IPS-NIHi7 (cell line): ENCODE measurements at regions not wholly inside any gene's neighbourhood (a gene's known extent, or its start where the extent isn't known, plus 50 kb on each side); places are given as distances from the start of the nearest gene placed in this dataset.

Source experiments
- DNase-seq: peaks from one replicate; pipeline ENCODE4 v3.0.0; 2012; ENCODE audit warnings: mixed read lengths; ENCODE audit errors: extremely low spot score

DNA sequence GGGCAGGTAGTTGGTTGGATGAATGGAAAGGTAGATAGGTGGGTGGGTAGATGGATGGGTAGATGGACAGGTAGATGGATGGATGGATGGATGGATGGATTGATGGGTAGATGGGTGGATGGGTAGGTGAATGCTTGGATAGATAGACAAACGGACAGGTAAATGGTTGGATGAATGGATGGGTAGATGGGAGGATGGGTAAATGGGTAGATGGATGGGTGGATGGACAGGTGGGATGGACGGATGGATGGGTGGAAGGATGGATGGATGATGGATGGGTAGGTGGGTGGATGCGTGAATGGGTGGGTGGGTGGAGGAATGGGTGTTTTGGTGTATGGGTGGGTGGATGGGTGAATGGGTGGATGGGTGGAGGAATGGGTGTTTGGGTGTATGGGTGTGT lies 50.1 kb upstream of the ASAP2 start:
- DNase-seq: no peak

DNA sequence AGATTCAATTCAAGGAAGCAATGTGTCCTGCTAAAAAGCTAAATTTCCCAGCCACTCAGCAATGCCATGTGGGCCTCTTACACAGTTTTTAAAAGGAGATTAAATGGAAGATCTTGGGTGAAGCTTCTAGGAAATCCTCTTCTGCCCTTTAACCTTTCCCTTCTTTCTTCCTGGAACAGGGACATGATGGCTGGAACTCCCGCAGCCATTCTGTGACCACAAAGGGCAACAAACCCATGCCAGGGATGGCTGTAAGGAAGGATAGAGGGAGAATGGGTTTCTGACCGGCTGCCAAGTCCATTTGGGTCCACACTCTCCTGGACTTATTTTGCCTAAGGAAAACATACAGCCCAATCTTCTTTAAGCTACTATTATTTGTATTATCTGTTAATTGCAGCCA lies 52.6 kb upstream of the ASAP2 start:
- no peak for DNase-seq

DNA sequence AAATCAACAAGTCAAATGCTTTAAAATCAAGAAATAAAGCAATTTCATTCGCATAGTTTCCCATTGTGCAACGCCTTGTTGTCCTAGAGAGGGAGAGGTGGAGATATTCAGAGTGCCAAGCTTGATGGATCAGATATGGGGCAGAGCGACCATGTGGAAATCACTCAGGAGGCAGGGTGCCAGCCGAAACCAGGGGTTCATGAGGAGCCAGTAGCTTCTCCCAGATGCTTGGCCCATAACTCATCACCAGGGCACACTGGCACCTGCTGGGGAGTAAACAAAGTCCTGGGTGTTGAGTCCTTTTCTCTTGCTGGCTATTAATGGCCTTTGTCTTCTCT lies 53.0 kb upstream of the ASAP2 start:
- no peak for DNase-seq

DNA sequence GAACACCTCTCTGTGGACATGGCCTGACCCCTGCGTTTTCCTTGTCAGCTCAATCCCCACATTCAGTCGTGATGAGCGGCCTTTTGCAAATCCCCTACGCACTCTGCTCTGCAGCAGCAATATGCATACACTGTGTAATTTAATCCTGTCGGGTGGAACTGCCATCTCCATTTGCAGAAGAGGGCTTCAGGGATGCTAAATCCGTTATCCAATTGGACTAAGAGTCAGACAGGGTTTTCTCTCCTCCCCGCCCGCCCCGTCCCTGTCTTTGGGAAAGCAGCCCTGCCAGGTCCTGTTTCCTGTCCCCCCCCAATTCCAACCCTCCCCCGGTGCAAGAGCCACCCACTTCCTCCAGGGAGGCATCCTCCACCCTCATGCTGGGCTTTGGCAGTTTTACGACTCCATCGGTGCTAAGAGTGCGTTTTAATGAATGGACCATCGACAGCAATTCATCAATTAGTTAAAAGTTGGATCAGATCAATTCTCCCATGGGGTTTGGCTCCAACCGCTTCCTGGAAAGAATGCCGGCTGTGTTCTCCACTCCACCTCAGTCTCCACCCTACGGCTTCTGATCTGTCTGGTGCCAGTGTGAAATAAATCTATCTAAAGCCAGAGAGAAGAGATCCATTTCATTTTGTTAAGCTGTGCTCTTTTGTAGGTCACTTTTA lies 53.5 kb upstream of the ASAP2 start:
- no peak for DNase-seq

DNA sequence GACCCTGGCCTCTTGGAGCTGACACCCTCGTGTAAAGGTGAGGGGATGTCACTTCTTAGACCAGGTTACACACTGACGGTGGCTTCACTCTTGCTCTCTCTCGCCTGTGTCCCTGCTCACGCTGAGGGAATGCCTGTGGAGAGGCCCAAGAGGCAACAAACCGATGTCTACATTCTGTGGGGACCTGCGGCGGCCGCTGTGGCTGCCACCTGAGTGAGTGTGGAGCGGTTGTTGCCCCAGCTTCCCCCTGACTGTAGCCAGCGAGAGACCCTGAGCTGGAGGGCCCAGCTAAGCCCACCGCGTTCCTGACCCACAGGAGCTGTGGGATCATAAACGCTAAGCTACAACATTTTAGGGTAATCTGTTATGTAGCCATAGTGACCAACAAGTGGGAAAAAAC lies 55.7 kb upstream of the ASAP2 start:
- DNase-seq: no peak

DNA sequence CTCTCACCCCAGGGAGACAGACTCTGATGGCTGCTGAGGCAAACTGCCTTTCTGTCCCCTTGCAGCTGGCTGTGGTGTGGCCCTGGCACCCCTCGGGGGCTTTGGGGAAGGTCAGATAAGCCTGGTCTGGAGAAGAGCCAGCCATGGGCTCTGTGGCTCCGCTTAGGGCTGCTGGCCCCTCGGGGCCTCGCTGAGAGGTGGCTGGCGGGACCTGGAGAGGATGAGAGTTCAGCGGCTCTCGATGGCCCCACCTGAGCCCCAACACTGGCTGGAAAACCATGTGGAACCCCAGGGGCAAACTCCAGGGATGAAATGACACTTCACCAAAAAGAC lies 56.1 kb upstream of the ASAP2 start:
- DNase-seq: no peak

DNA sequence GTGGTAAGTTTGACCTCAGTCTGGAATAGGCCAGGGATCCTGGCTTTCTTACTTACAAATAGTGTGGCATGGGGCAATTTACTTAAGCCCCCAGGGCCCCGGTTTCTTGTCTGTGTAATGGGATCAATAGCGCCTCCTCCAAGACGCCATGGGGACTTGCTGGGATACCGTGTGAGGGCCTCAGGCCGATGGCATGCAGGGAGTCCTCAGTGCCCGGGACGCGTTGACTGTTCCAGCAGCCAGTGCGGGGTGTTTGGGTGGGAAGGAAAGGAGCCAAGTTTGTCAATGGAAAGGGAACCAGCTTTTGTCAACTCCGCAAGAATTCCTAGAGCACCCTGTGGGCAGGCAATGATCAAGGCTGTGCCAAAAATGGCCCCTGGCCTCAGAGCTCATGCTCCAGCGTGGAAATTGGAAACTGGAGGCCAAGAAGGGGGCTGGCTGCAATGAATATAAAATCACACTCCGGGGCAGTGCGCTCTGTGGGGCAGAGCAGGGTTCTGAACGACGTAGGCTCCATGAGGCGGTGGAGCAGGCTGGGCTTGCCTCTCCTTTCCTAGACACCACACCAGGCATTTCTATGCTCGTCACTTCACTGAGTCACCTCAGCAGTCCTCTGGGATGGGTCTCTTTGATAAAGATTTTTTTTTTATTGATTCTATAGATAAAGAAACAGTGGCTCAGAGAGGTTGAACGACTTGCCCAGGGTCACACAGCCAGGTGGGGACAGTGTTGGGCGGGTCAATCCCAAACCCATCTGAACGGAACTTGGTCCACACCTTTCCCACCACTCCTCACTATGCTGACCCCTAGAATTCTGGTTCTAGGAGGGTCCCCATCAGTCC lies 56.7 kb upstream of the ASAP2 start:
- no peak for DNase-seq

DNA sequence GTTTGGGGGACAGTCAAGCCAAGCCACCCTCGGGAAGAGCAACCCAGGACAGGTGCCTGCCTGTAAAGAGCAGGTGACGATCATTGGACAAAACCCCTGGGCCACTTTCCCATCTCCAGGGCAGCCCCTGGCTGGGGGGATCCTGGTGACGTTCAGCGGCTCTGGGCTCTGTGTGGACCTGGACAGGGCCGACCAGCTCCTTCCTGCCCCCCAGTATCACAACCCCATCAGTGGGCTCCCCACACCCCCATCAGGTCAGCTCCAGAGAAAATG lies 57.3 kb upstream of the ASAP2 start:
- DNase-seq: no peak

DNA sequence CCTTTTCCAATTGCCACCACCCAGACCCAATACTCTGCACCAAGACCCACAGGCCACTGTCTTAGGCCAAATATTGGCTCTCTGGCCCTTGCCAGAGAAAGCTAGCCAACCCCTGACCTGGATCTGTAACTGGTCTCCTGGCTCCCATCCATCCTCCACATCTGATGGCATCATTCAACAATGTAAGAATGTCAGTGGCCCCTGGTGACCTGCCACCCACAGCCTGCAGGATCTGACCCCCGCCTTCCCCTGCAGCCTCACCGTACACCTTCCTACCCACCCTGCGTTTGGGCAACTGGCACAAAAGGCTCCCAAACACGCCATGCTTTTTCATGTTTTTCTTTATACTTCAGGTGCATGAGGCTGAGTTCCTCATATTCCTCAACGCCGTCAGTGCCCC lies 60.0 kb upstream of the ASAP2 start:
- no peak for DNase-seq

DNA sequence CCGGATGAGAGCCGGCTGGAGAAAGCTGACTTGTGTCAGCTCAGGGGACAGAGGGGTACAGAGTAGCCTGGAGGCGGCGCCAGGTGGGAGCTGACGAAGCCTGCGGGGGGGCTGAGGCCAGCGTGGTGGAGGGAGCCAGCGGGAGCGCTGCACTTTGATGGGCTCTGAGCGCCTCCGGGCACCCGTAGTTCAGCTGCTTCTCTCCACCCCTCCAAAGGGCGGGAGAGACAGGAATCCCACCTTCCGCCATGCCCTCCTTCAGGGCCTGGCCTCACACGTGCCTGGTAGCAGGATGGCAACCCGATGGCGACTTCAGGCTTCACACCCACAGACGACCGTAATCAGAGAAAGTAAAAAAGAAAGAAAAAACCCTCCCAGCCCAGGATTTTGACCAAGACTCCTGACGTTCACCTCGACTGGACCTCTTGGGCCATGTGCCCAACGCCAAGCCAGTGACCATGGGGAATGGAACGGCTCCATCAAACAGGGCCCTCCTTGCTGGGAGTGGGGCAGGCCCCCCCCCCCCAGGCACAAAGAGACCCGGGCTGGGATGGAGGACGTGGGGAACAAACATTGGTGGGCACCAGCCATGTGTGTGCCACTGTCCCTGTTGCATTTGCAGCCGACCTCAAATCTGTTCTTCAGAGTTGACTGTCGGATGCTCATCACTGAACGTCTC lies 60.7 kb upstream of the ASAP2 start:
- DNase-seq: peak; percentile 55

DNA sequence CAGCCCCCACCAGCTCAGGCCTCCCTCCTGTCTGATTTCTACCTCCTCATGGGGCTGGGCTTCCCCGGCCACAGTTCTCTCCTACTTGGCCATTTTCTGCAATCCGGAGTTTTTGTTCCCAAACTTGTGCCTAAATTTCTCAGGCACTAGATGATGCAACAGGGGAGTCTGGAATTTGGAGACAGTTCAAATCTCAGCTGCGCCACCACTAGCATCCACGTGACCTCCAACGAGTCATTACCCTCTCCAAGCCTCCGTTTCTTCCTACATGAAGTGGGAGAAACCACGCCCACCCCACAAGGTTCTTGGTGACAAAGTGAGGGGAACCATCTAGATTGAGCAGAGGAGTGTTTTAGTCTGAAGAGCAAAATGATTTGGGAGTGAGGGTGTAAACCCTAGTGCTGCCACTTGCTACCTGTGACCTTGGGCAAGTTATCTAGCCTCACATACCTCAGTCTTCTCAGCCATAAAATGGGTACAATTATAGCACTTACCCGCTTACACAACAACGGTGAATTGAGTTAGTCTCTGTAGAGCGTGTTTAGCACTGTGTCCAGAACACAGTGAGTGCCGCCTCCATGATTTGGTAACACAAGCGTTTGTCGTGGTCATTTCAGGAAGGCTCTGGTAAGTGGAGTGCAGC lies 61.4 kb upstream of the ASAP2 start:
- DNase-seq: no peak

DNA sequence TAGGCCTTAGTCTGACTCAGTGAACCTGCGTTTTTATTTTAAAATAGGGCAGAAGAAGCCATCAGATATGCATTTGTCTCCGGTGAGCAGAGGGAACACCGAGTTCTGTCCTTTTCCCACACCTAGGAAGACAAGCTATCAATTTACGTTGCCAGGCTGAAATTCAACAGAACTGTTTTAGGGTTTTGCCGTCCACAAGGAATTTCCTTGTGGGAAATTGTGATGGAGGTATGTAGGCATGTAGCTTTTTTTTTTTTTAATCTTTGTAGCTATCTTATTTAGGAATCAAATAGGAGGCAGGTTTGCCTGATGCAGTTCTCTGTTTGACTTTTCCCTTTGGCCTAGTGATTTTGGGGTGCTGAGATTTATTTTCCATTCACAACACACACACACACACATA lies 62.0 kb upstream of the ASAP2 start:
- no peak for DNase-seq

DNA sequence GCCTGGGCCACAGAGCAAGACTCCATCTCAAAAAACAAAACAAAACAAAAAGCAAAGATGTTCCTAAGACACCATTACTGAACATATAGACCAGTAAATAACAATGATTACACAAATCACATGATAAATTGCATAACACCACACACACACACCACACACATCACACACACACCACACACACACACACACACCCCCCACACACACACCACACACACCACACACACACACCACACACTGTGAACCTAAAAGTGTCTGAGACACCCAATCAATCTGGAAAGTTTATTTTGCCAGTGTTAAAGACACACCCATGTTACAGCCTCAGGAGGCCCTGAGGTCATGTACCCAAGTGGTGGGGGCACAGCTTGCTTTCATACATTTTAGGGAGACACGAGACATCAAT lies 62.6 kb upstream of the ASAP2 start:
- no peak for DNase-seq

DNA sequence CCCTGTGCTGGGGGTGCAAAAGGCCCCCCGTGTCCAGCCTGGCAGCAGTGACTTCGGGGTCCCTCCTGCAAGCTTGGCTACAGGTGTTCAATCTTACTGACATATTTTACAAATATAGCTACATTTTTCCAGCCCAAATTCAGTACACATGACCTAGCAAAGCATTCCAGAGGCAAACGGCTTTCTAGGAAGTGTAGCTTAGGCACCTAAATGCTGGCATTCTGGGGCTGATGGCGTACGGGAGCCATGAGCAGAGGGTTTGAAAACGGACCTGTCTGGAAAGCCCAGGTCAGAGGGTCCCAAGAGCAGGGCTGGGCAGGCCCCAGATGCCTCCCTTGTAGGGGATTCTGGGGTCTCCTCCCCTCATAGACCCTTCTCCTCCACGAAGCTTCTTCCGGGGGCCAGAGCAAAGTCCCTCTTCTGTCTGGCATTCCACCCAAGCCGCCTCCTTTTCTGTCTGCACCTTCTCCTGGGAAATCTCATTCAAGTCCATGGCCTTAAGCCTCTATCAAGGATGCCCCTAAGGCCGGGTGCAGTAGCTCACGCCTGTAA lies 63.3 kb upstream of the ASAP2 start:
- DNase-seq: no peak

DNA sequence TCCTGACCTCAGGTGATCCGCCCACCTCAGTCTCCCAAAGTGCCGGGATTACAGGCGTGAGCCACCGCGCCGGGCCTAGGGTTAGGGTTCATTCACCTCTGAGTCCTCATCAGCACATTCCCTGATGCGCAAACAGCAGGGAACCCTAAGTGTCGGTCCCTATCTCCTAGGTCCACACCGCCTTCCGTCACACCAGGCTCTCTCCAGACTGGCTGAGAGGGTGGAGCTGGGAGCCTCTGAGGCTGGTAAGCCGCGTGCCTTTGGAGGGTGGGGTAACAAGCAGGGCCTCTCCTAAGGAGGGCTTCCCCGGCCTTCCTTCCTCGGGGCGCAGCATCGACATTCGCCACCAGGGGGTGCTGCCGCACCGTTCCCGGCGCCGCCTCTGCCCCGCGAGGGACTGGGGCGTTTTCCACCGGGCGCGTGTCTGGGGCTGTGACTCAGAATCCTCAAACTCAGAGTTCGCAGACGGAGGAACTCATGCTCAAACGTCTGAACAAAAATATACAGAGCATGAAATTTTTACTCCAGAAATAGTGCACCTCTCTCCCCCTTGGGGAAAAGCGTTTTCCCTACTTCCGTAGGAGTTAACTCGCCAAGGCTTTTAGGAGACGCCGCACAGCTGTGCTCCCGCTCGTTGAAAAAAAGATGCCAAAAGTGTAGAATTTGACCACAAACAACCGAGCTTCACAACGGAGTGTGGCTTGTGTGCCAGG lies 63.9 kb upstream of the ASAP2 start:
- peak; percentile 93 for DNase-seq

DNA sequence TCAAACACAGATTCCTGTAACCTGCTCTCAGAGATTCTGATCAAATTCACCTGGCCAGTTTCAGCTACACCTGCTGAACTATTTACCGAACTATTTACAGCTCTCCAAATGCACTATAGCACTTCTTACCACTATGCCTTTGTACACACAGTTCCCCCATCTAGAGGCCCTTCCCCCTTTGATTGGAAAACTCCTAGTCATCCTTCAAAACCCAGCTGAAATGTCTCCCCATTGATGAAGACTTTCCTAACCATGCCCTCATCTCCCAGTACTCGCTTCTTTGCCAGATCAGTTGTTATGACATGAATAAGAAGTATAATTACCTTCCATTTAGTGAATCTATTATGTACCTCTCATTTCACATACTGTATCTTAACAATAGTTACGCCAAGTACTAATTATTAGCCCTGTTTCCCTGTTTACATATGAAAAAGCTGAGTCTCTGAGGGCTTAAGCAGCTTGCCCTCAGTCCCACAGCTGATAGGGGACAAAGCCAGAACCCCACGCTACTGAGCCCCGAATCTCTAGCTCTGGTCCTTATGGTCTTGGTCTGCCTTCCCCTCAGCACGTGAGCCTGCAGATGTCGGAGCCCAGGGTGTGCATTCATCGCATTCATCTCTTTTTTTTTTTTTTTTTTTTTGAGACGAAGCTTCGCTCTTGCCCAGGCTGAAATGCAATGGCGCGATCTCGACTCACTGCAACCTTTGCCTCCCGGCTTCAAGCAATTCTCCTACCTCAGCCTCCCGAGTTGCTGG lies 64.7 kb upstream of the ASAP2 start:
- DNase-seq: no peak

DNA sequence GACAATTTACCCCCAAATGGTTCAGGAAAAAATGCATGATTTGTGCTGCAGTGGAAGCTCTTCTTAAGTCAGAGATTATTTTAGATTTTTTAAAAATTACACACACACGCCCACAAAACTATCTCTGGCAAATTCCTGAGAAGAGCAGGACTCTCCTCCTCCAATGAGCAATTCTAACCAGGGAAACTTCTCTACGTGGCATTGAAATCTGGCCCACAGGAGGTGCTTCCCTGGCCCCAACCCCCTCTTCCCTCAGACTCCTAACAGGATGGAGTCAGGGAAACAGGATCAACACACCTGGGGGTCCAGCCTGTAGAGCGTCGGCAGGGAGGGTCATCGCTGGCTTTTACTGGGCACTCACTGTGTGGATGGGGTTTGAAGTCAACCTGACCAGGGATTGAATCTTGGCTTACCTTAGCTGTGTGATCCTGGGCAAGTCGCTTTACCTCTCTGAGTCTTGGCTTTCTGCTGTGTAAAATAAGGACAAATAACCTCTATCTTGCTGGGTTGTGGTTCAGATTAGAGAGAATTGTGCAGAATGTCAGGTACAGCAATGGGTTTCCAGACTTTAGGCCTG lies 65.4 kb upstream of the ASAP2 start:
- no peak for DNase-seq

DNA sequence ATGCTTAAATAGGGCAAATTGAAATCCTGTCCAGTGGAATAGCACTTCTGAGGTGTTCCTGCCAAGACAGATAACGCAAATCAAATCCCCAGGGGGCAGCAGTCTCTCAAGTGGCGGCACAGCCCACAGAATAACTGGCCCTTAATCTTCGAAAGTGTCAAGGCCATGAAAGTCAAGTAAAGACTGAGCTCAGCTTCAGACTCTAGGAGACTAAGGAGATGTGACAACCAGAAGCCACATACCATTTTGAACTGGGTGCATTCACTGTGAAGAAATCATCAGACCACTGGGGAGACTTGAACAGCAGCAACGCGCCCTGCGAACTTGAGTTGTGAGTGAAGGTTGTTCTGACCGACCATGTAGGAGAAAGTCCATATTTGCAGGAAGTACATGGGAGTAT lies 66.0 kb upstream of the ASAP2 start:
- DNase-seq: no peak

DNA sequence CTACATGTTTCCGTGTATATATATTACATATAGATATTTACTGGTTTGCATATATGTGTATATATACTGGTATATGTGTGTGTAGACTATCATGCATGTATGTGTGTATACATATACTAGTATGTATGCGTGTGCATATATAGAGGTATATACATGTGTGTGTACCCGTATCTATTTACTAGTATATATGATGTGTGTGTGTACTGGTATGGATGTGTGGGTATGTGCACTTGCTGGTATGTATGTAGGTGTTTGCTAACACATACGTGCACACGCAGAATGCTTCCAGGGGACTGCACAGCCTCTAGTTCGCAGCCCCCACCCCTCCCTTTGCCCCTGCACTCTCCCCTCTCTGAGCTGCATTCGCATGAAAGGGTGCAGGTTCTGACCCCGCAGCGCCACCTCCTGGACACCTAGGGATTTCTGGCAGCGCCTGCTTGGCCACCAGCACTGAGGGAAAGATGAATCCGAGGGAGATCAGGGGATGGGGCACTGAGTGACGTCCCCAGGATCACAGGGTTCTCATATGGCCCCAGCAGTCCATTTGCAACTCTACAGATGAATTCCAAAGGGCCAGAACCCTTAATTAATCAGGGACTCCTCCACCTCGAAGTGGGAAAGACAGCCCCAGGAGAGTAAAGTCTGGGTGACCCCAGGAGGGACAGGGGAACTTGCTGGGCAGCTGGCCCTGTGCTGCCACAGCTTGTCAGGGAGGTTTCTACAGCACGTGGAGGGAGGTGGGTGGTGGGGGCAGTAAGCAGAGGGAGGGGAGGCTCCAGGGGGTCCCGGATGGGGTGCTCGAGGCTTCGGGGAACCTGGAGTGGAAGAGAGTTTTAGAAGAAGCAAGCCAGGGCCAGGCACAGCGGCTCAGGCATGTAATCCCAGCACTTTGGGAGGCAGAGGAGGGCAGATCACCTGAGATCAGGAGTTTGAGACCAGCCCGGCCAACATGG lies 66.8 kb upstream of the ASAP2 start:
- peak; percentile 84 for DNase-seq
